DOHH2 (cell line): ENCODE measurements at regions not wholly inside any gene's neighbourhood (a gene's known extent, or its start where the extent isn't known, plus 50 kb on each side); places are given as distances from the start of the nearest gene placed in this dataset.

Source experiments
- EZH2phosphoT487 ChIP-seq: fragments of 200-600 bp; sonication (generic); IDR thresholded peaks from 2 replicates; pipeline ENCODE4 v1.6.1; 2017; ENCODE audit warnings: borderline replicate concordance, mild to moderate bottlenecking, antibody characterized with exemption, low read length, moderate library complexity, mixed read lengths
- TF ChIP-seq, protein P1 (sequence below): fragments of 200-600 bp; sonication (generic); IDR thresholded peaks from one replicate; pipeline ENCODE4 v1.5.1; 2014; ENCODE audit warnings: antibody characterized with exemption, mild to moderate bottlenecking, low read depth, low read length; ENCODE audit not compliant: poor library complexity, severe bottlenecking

- no peak for TF ChIP-seq EZH2phosphoT487
- TF ChIP-seq, protein P1, sequence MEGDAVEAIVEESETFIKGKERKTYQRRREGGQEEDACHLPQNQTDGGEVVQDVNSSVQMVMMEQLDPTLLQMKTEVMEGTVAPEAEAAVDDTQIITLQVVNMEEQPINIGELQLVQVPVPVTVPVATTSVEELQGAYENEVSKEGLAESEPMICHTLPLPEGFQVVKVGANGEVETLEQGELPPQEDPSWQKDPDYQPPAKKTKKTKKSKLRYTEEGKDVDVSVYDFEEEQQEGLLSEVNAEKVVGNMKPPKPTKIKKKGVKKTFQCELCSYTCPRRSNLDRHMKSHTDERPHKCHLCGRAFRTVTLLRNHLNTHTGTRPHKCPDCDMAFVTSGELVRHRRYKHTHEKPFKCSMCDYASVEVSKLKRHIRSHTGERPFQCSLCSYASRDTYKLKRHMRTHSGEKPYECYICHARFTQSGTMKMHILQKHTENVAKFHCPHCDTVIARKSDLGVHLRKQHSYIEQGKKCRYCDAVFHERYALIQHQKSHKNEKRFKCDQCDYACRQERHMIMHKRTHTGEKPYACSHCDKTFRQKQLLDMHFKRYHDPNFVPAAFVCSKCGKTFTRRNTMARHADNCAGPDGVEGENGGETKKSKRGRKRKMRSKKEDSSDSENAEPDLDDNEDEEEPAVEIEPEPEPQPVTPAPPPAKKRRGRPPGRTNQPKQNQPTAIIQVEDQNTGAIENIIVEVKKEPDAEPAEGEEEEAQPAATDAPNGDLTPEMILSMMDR: no peak
Observed at GRCh38 chr5:168159425-168159824, 132.0 kb upstream of the WWC1 start.
